ENCODE measurements at regions not wholly inside any gene's neighbourhood (a gene's known extent, or its start where the extent isn't known, plus 50 kb on each side); places are given as distances from the start of the nearest gene placed in this dataset.

DNA sequence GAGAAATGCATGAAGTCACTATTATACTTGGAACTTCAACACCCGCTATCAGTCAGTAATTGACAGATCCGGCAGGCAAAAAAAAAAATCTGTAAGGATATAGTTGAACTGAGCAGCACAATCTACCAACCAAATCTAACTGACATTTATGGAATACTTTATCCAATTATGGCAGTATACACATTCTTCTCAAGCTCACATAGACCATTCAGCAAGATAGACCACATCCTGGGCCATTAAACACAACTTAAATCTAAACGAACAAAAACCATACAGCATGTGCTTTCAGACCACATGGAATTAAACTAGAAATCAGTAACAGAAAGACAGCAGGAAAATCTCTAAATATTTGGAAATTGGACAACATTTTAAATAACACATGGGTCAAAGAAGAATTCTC is 112.7 kb downstream of the MPP7 start:
- H3K9ac ChIP-seq (ENCODE audit: insufficient read depth in 1 of 2, low read length in 2 of 2): no peak overlapping the region
- peaks cover 0 to 2% (median 0%) of the 10 kb centered on the region in 3 donors for H3K27me3 ChIP-seq (ENCODE audit: control insufficient read depth in 3 of 3, insufficient read depth in 3 of 3, low read length in 2 of 3)
- H3K36me3 ChIP-seq (ENCODE audit: control insufficient read depth in 4 of 4, insufficient read depth in 4 of 4, low read length in 4 of 4): no peaks in the 10 kb centered on the region
- H3K4me1 ChIP-seq (ENCODE audit: control insufficient read depth in 5 of 5, insufficient read depth in 5 of 5, low read length in 5 of 5): no peaks in the 10 kb centered on the region
- ATAC-seq (ENCODE audit: insufficient read depth, low FRiP score) (no peak), DNase-seq (no peak)
- 85 to 88% methylated on average over 3 of the region's 3 CpGs for WGBS, 2 donors
- no peak overlapping the region for H3K27ac ChIP-seq (ENCODE audit: low read depth in 1 of 2, low read length in 1 of 2)
- no peaks in the 10 kb centered on the region for H3K9me3 ChIP-seq (ENCODE audit: control insufficient read depth in 4 of 4, insufficient read depth in 3 of 4, low read length in 3 of 4)
- TF ChIP-seq, protein P1, sequence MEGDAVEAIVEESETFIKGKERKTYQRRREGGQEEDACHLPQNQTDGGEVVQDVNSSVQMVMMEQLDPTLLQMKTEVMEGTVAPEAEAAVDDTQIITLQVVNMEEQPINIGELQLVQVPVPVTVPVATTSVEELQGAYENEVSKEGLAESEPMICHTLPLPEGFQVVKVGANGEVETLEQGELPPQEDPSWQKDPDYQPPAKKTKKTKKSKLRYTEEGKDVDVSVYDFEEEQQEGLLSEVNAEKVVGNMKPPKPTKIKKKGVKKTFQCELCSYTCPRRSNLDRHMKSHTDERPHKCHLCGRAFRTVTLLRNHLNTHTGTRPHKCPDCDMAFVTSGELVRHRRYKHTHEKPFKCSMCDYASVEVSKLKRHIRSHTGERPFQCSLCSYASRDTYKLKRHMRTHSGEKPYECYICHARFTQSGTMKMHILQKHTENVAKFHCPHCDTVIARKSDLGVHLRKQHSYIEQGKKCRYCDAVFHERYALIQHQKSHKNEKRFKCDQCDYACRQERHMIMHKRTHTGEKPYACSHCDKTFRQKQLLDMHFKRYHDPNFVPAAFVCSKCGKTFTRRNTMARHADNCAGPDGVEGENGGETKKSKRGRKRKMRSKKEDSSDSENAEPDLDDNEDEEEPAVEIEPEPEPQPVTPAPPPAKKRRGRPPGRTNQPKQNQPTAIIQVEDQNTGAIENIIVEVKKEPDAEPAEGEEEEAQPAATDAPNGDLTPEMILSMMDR (IDR thresholded peaks at IDR 0.05; ENCODE audit: control extremely low read depth, extremely low read depth): no peak
- H3K4me3 ChIP-seq: no peak overlapping the region

DNA sequence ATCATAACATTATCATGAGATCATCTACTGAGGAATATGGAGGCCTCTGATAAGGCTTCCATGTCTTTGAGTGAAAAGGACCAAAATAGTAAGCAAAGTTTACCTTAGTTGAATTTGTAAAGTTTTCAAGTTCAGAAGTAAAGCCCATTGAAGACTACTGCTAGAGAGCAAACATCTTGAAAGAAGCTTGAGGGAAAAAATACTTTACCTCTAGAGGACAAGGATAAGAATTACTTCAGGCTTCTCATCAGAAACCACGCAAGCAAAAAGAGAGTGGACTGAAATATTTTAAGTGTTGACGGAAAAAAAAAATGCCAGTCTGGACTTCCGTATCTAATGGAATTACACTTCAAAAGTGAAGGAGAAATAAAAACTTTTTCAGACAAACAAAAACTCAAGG is 114.3 kb downstream of the MPP7 start:
- H3K9me3 ChIP-seq (ENCODE audit: control insufficient read depth in 4 of 4, insufficient read depth in 3 of 4, low read length in 3 of 4): no peaks in the 10 kb centered on the region
- TF ChIP-seq, protein P1 (IDR thresholded peaks at IDR 0.05; ENCODE audit: control extremely low read depth, extremely low read depth): no peak
- no peak overlapping the region for H3K4me3 ChIP-seq
- no peak overlapping the region for H3K9ac ChIP-seq (ENCODE audit: insufficient read depth in 1 of 2, low read length in 2 of 2)
- DNase-seq: peak in 2 of 3 donors; percentile 16 to 63
- no peaks in the 10 kb centered on the region for H3K36me3 ChIP-seq (ENCODE audit: control insufficient read depth in 4 of 4, insufficient read depth in 4 of 4, low read length in 4 of 4)
- H3K27ac ChIP-seq (ENCODE audit: low read depth in 1 of 2, low read length in 1 of 2): no peak overlapping the region
- H3K27me3 ChIP-seq (ENCODE audit: control insufficient read depth in 3 of 3, insufficient read depth in 3 of 3, low read length in 2 of 3): peaks cover 0 to 2% (median 0%) of the 10 kb centered on the region in 3 donors
- no peaks in the 10 kb centered on the region for H3K4me1 ChIP-seq (ENCODE audit: control insufficient read depth in 5 of 5, insufficient read depth in 5 of 5, low read length in 5 of 5)
- peak; percentile 82 for ATAC-seq (ENCODE audit: insufficient read depth, low FRiP score)
- 75 to 81% methylated on average over 3 of the region's 3 CpGs for WGBS, 2 donors

DNA sequence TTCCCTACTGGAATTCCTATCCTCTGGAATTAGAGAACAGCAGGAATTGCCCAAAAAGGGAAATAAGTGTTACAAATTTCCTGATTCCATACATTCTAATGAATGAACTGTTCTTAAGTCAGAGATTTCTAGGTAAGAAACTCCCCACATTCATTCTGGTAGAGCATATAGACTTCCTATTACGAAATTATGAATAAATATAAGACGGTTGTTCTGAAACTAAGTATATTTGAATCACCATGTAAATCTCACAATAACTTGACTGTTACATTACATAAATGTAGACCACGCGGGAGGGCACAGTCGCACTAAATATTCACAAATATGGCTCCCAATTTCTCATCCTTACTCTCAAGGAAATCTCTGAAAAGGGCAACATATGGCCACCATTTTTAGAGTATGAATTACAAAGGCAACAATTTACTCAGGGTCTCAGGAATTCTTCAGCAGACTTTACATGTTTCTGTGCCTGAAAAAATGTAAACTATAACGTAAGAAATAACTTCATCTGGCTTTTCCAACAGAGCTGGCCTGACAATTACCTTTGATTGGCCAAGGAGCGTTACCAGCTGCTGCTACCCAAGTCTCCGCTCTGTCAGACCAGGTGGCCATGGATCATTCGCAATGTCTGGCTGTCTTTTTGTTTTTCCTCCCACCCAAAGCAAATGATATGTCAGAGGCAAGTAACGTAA is 115.8 kb downstream of the MPP7 start:
- 87 to 89% methylated on average over 10 of the region's 10 CpGs for WGBS, 2 donors
- TF ChIP-seq, protein P1 (IDR thresholded peaks at IDR 0.05; ENCODE audit: control extremely low read depth, extremely low read depth): no peak
- Histone ChIP-seq H3K27ac (ENCODE audit: low read depth in 1 of 2, low read length in 1 of 2) (no peak overlapping the region), H3K9ac (ENCODE audit: insufficient read depth in 1 of 2, low read length in 2 of 2) (no peak overlapping the region), H3K27me3 (ENCODE audit: control insufficient read depth in 3 of 3, insufficient read depth in 3 of 3, low read length in 2 of 3) (peaks cover 0 to under 1% (median 0%) of the 10 kb centered on the region in 3 donors), H3K4me1 (ENCODE audit: control insufficient read depth in 5 of 5, insufficient read depth in 5 of 5, low read length in 5 of 5) (no peaks in the 10 kb centered on the region), H3K4me3 (no peak overlapping the region), H3K9me3 (ENCODE audit: control insufficient read depth in 4 of 4, insufficient read depth in 3 of 4, low read length in 3 of 4) (no peaks in the 10 kb centered on the region), H3K36me3 (ENCODE audit: control insufficient read depth in 4 of 4, insufficient read depth in 4 of 4, low read length in 4 of 4) (no peaks in the 10 kb centered on the region)
- no peak for DNase-seq
- no peak for ATAC-seq (ENCODE audit: insufficient read depth, low FRiP score)

DNA sequence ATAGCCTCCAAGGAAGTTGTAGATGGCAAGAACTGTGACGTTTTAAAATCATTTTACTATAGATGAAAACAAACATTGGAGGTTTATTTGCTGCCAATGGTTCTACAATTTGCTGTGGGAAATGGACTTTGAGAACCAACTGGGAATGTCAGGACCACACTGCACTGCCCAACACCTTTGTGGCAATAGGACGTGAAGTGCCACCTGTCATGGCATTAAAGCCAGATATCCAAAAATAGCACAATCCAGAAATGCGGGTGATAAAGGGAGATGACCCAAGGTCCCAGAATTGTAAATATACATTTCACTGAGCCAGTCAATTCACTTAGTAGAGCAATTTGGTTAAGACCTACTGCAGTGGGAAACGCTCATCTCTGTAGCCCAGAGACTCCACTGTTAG is 116.4 kb downstream of the MPP7 start:
- TF ChIP-seq, protein P1 (IDR thresholded peaks at IDR 0.05; ENCODE audit: control extremely low read depth, extremely low read depth): no peak
- Histone ChIP-seq H3K9ac (ENCODE audit: insufficient read depth in 1 of 2, low read length in 2 of 2) (no peak overlapping the region), H3K4me3 (no peak overlapping the region), H3K36me3 (ENCODE audit: control insufficient read depth in 4 of 4, insufficient read depth in 4 of 4, low read length in 4 of 4) (no peaks in the 10 kb centered on the region), H3K27ac (ENCODE audit: low read depth in 1 of 2, low read length in 1 of 2) (no peak overlapping the region), H3K27me3 (ENCODE audit: control insufficient read depth in 3 of 3, insufficient read depth in 3 of 3, low read length in 2 of 3) (peaks cover 0 to 2% (median 0%) of the 10 kb centered on the region in 3 donors), H3K4me1 (ENCODE audit: control insufficient read depth in 5 of 5, insufficient read depth in 5 of 5, low read length in 5 of 5) (no peaks in the 10 kb centered on the region), H3K9me3 (ENCODE audit: control insufficient read depth in 4 of 4, insufficient read depth in 3 of 4, low read length in 3 of 4) (no peaks in the 10 kb centered on the region)
- no peak for DNase-seq
- 83 to 96% methylated on average over 4 of the region's 4 CpGs for WGBS, 2 donors
- ATAC-seq (ENCODE audit: insufficient read depth, low FRiP score): no peak

Measured in lung (tissue), 11 donors.